ENCODE measurements at regions not wholly inside any gene's neighbourhood (a gene's known extent, or its start where the extent isn't known, plus 50 kb on each side); places are given as distances from the start of the nearest gene placed in this dataset.

- Histone ChIP-seq H3K4me3 (replicated peaks in 1 of 4; ENCODE audit: control extremely low read depth in 1 of 4, insufficient read depth in 1 of 4, low read depth in 3 of 4, low read length in 4 of 4) (no peak overlapping the region), H3K36me3 (ENCODE audit: control insufficient read depth, insufficient read depth, low read length) (no peaks in the 10 kb centered on the region), H3K4me1 (ENCODE audit: control insufficient read depth, extremely low read depth, insufficient read depth, low read length) (no peaks in the 10 kb centered on the region), H3K27ac (ENCODE audit: insufficient read depth, low read length) (no peak overlapping the region), H3K4me2 (ENCODE audit: extremely low read depth, insufficient read depth, low read length) (no peak overlapping the region), H3K79me2 (ENCODE audit: control insufficient read depth, insufficient read depth, low read length) (no peaks in the 10 kb centered on the region), H2AFZ (ENCODE audit: low read length) (no peak overlapping the region), H4K20me1 (ENCODE audit: control insufficient read depth, extremely low read depth, insufficient read depth, low read length) (no peaks in the 10 kb centered on the region), H3K9ac (ENCODE audit: insufficient read depth, low read length) (no peak overlapping the region), H3K9me3 (ENCODE audit: control insufficient read depth, insufficient read depth, low read depth, low read length) (no peaks in the 10 kb centered on the region), H3K27me3 (ENCODE audit: control insufficient read depth, insufficient read depth, low read length) (no peaks in the 10 kb centered on the region)
- DNase-seq (ENCODE audit: low read depth in 2 of 2), result no peak
- TF ChIP-seq EZH2 (IDR thresholded peaks at IDR 0.05; ENCODE audit: low read length, missing control alignments) (no peak), CTCF (conservative IDR thresholded peaks at IDR 0.05 in 1 of 2, IDR thresholded peaks at IDR 0.05 in 1 of 2; ENCODE audit: low read depth in 1 of 2, low read length in 2 of 2) (no peak)
Observed at GRCh38 chr11:113628912-113629311, 77.2 kb downstream of the TMPRSS5 start.

DNA sequence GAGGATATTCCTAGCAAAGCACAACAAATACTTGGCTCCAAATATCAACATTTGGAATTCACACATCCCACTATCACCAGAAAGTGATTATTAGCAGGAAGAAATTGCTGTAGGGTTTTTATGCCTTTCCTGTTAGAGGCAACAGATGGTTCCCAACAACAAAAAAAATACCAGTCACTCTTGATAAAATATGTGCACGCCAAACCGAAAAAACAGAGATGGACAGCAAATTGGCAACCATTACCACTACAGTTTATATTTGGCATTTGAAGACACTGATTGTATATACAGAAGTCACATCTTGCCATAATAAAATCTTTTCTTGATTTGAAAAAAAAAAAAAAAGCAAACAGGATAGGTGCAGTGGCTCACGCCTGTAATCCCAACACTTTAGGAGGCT, 78.2 kb downstream of the TMPRSS5 start:
- H4K20me1 ChIP-seq (ENCODE audit: control insufficient read depth, extremely low read depth, insufficient read depth, low read length), result no peaks in the 10 kb centered on the region
- H3K27me3 ChIP-seq (ENCODE audit: control insufficient read depth, insufficient read depth, low read length), result no peaks in the 10 kb centered on the region
- H3K9ac ChIP-seq (ENCODE audit: insufficient read depth, low read length), result no peak overlapping the region
- no peak overlapping the region for H3K4me3 ChIP-seq (replicated peaks in 1 of 4; ENCODE audit: control extremely low read depth in 1 of 4, insufficient read depth in 1 of 4, low read depth in 3 of 4, low read length in 4 of 4)
- H3K27ac ChIP-seq (ENCODE audit: insufficient read depth, low read length), result no peak overlapping the region
- H3K9me3 ChIP-seq (ENCODE audit: control insufficient read depth, insufficient read depth, low read depth, low read length), result no peaks in the 10 kb centered on the region
- H3K79me2 ChIP-seq (ENCODE audit: control insufficient read depth, insufficient read depth, low read length), result no peaks in the 10 kb centered on the region
- H3K36me3 ChIP-seq (ENCODE audit: control insufficient read depth, insufficient read depth, low read length), result no peaks in the 10 kb centered on the region
- no peak overlapping the region for H3K4me2 ChIP-seq (ENCODE audit: extremely low read depth, insufficient read depth, low read length)
- TF ChIP-seq CTCF (conservative IDR thresholded peaks at IDR 0.05 in 1 of 2, IDR thresholded peaks at IDR 0.05 in 1 of 2; ENCODE audit: low read depth in 1 of 2, low read length in 2 of 2) (no peak), EZH2 (IDR thresholded peaks at IDR 0.05; ENCODE audit: low read length, missing control alignments) (no peak)
- no peaks in the 10 kb centered on the region for H3K4me1 ChIP-seq (ENCODE audit: control insufficient read depth, extremely low read depth, insufficient read depth, low read length)
- H2AFZ ChIP-seq (ENCODE audit: low read length), result no peak overlapping the region
- DNase-seq (ENCODE audit: low read depth in 2 of 2), result no peak

GRCh38 chr11:113627297-113627696, 78.8 kb downstream of the TMPRSS5 start:
- no peak overlapping the region for H3K9ac ChIP-seq (ENCODE audit: insufficient read depth, low read length)
- no peaks in the 10 kb centered on the region for H4K20me1 ChIP-seq (ENCODE audit: control insufficient read depth, extremely low read depth, insufficient read depth, low read length)
- H3K9me3 ChIP-seq (ENCODE audit: control insufficient read depth, insufficient read depth, low read depth, low read length), result no peaks in the 10 kb centered on the region
- no peaks in the 10 kb centered on the region for H3K27me3 ChIP-seq (ENCODE audit: control insufficient read depth, insufficient read depth, low read length)
- no peaks in the 10 kb centered on the region for H3K36me3 ChIP-seq (ENCODE audit: control insufficient read depth, insufficient read depth, low read length)
- no peak overlapping the region for H2AFZ ChIP-seq (ENCODE audit: low read length)
- H3K4me1 ChIP-seq (ENCODE audit: control insufficient read depth, extremely low read depth, insufficient read depth, low read length), result no peaks in the 10 kb centered on the region
- TF ChIP-seq EZH2 (IDR thresholded peaks at IDR 0.05; ENCODE audit: low read length, missing control alignments) (no peak), CTCF (conservative IDR thresholded peaks at IDR 0.05 in 1 of 2, IDR thresholded peaks at IDR 0.05 in 1 of 2; ENCODE audit: low read depth in 1 of 2, low read length in 2 of 2) (no peak)
- no peak overlapping the region for H3K27ac ChIP-seq (ENCODE audit: insufficient read depth, low read length)
- H3K4me3 ChIP-seq (replicated peaks in 1 of 4; ENCODE audit: control extremely low read depth in 1 of 4, insufficient read depth in 1 of 4, low read depth in 3 of 4, low read length in 4 of 4), result no peak overlapping the region
- no peak overlapping the region for H3K4me2 ChIP-seq (ENCODE audit: extremely low read depth, insufficient read depth, low read length)
- no peaks in the 10 kb centered on the region for H3K79me2 ChIP-seq (ENCODE audit: control insufficient read depth, insufficient read depth, low read length)
- DNase-seq (ENCODE audit: low read depth in 2 of 2), result no peak

Data from fibroblast of lung (primary cell).